Progenitor cell of endocrine pancreas (in vitro differentiated cells): ENCODE measurements at regions not wholly inside any gene's neighbourhood (a gene's known extent, or its start where the extent isn't known, plus 50 kb on each side); places are given as distances from the start of the nearest gene placed in this dataset.

Experiments
- DNase-seq: peaks from one replicate; pipeline ENCODE4 v3.0.0; 2021; ENCODE audit warnings: low spot score; ENCODE audit not compliant: unreplicated experiment
- H3K27ac Mint-ChIP-seq: 2 replicates; pipeline ENCODE4 v1.8.0; 2021; ENCODE audit warnings: mild to moderate bottlenecking, moderate library complexity, mixed read lengths
- H3K27me3 Mint-ChIP-seq: 2 replicates; pipeline ENCODE4 v1.8.0; 2021; ENCODE audit warnings: mixed read lengths
- H3K36me3 Mint-ChIP-seq: 2 replicates; pipeline ENCODE4 v1.8.0; 2022; ENCODE audit warnings: mixed read lengths; ENCODE audit not compliant: insufficient read depth
- H3K4me1 Mint-ChIP-seq: 2 replicates; pipeline ENCODE4 v1.8.0; 2021; ENCODE audit warnings: low read depth, mixed read lengths
- H3K4me3 Mint-ChIP-seq: 2 replicates; pipeline ENCODE4 v1.8.0; 2021; ENCODE audit warnings: low read depth, mild to moderate bottlenecking, moderate library complexity, mixed read lengths
- H3K9me3 Mint-ChIP-seq: 2 replicates; pipeline ENCODE4 v1.8.0; 2021; ENCODE audit warnings: low read depth, mixed read lengths
- TF ChIP-seq, protein P1 (sequence below): fragments of 200-600 bp; sonication (generic); IDR thresholded peaks from one replicate; pipeline ENCODE4 v1.5.0; 2021; ENCODE audit warnings: antibody characterized with exemption, mild to moderate bottlenecking; ENCODE audit not compliant: unreplicated experiment

DNA sequence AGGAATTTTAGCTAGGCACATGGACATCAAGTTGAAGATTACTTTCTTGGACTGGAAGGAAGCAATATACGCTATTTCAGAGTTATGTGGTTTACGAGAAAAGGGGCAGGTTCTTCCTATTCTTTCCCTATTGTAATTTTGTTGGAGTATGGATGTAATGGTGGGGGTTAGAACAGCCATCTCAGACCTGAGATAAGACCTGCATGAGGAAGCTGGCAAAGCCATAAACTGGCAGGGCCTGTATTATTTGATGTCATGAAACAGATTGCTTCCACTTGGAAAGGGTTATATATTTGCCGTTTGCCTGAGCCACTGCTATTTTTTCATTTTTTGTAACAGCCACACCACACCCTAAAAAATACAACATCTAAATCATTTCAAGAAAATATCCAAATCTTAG lies 220.5 kb upstream of the MAGI2 start:
- no peaks in the 10 kb centered on the region for H3K27me3 Mint-ChIP-seq
- no peak for DNase-seq
- no peaks in the 10 kb centered on the region for H3K4me1 Mint-ChIP-seq
- H3K9me3 Mint-ChIP-seq = peaks cover 4% of the 10 kb centered on the region
- H3K4me3 Mint-ChIP-seq = no peak overlapping the region
- no peaks in the 10 kb centered on the region for H3K36me3 Mint-ChIP-seq
- H3K27ac Mint-ChIP-seq = no peak overlapping the region
- TF ChIP-seq, protein P1, sequence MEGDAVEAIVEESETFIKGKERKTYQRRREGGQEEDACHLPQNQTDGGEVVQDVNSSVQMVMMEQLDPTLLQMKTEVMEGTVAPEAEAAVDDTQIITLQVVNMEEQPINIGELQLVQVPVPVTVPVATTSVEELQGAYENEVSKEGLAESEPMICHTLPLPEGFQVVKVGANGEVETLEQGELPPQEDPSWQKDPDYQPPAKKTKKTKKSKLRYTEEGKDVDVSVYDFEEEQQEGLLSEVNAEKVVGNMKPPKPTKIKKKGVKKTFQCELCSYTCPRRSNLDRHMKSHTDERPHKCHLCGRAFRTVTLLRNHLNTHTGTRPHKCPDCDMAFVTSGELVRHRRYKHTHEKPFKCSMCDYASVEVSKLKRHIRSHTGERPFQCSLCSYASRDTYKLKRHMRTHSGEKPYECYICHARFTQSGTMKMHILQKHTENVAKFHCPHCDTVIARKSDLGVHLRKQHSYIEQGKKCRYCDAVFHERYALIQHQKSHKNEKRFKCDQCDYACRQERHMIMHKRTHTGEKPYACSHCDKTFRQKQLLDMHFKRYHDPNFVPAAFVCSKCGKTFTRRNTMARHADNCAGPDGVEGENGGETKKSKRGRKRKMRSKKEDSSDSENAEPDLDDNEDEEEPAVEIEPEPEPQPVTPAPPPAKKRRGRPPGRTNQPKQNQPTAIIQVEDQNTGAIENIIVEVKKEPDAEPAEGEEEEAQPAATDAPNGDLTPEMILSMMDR = no peak

DNA sequence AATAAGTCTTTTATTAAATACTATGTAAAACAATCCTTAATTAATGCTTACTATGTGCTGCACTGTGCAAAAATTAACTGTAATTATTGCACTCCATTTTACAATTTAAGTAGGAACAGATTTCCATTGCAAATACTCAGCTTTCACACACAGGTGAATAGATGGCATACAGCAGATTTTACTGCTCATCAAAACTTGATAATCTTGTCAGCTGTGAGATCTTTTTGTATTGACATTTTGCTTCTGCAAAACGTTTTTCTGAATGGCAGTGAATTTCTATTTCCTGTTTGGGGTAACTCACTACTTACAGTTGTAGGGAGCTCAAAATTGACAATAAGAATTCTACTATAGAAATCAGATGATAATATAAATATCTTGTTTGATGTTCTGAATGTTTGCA lies 220.0 kb upstream of the MAGI2 start:
- Mint-ChIP-seq H3K27me3 (no peaks in the 10 kb centered on the region), H3K36me3 (no peaks in the 10 kb centered on the region), H3K4me3 (no peak overlapping the region), H3K27ac (no peak overlapping the region), H3K4me1 (no peaks in the 10 kb centered on the region), H3K9me3 (peaks cover 4% of the 10 kb centered on the region)
- DNase-seq = no peak
- TF ChIP-seq, protein P1 = no peak

DNA sequence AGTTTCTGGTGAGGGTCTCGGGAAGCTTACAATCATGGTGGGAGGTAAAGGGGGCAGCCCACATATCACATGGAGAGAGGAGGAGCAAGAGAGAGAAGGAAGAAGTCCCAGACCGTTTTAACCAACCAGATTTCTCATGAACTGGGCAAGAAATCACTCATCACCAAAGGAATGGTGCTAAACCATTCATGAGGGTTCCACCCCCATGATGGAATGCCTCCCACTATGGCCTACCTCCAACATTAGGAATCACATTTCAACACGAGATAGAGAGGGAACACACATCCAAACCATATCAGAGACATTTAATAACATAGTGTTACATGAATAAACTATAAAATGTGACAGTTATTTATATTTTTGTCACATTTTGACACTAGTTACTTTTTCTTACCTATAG lies 214.8 kb upstream of the MAGI2 start:
- H3K4me3 Mint-ChIP-seq = no peak overlapping the region
- no peaks in the 10 kb centered on the region for H3K36me3 Mint-ChIP-seq
- no peak for DNase-seq
- no peaks in the 10 kb centered on the region for H3K27me3 Mint-ChIP-seq
- H3K4me1 Mint-ChIP-seq = no peaks in the 10 kb centered on the region
- TF ChIP-seq, protein P1 = no peak
- no peak overlapping the region for H3K27ac Mint-ChIP-seq
- peaks cover 4% of the 10 kb centered on the region for H3K9me3 Mint-ChIP-seq

DNA sequence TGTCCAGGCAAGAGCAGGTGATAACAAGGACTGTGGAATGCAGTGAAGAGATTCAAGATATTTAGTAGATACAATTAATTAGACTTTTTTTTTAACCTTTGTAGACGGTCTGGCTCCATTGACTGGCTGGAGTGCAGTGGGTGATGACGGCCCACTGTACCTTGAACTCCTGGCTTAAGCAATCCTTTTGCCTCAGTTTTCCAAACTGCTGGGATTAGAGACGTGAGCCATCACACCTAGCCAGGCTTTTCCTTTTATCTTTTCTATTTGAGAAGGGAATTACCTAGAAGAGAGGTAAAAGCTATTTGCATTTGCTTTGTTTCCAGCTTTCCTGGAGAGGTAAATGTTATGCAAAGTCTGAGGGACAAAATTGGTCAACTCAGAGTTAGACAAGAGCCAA lies 213.0 kb upstream of the MAGI2 start:
- Mint-ChIP-seq H3K4me1 (no peaks in the 10 kb centered on the region), H3K36me3 (no peaks in the 10 kb centered on the region), H3K27me3 (no peaks in the 10 kb centered on the region), H3K27ac (no peak overlapping the region), H3K9me3 (peaks cover 4% of the 10 kb centered on the region), H3K4me3 (no peak overlapping the region)
- DNase-seq = no peak
- TF ChIP-seq, protein P1 = no peak

DNA sequence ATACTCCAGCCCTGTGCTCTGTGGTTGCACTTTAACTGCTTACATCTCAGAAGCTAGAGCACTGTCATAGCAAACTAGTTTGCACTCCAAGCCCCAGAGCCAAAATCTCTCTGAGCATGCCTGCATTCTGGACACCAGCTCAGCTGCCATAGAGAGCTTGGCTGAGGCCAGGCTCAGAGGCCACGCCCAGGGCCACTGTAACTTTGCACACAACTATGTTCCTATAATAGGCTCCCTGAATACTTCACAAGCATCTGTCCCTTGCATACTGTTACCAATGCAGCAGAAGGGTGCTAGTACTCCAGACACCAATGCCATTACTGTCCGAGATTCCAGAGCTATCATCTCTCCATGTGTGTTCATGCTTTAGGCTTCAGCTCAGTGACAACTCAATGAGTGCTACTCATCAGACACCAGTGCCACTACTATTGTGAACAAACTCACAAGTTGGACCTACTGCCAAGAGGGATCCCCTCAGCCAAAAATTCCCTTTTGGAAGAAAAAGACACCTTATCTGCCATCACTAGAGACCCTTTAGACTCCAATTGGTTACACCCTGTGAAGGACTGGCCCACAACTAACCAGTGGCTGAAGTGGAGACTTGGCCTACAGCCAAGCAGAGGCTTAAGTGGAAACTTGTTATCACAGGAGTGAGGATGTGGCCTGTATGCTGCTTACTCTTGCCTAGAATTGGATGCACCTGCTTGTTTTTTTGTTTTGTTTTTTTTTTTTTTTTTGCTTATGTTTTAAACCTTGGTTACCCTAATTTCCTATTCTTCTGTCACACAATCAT lies 211.6 kb upstream of the MAGI2 start:
- no peak overlapping the region for H3K4me3 Mint-ChIP-seq
- H3K27me3 Mint-ChIP-seq = no peaks in the 10 kb centered on the region
- peaks cover 4% of the 10 kb centered on the region for H3K9me3 Mint-ChIP-seq
- H3K27ac Mint-ChIP-seq = peak overlapping the region; percentile 76
- no peak for DNase-seq
- peaks cover 2% of the 10 kb centered on the region for H3K4me1 Mint-ChIP-seq
- no peaks in the 10 kb centered on the region for H3K36me3 Mint-ChIP-seq
- TF ChIP-seq, protein P1 = no peak
